GM12878 (cell line): ENCODE measurements at regions not wholly inside any gene's neighbourhood (a gene's known extent, or its start where the extent isn't known, plus 50 kb on each side); places are given as distances from the start of the nearest gene placed in this dataset.
"Not testable (repeated sequence)": the region's sequence is repeated elsewhere in the genome, so short reads cannot be mapped to it uniquely, and the experiment has no call there.

Experiments
- CREB1 ChIP-seq: IDR thresholded peaks from 2 replicates; pipeline ENCODE4 v1.6.1; 2012; ENCODE audit warnings: low read depth, mild to moderate bottlenecking, inconsistent platforms
- E2F4 ChIP-seq: IDR thresholded peaks from 2 replicates; pipeline ENCODE4 v1.6.1; 2012; ENCODE audit warnings: low read depth, low read length, improper control_type of control experiment
- MLLT1 ChIP-seq: fragments of 450-650 bp; IDR thresholded peaks from 2 replicates; pipeline ENCODE4 v1.6.1; 2016; ENCODE audit warnings: mild to moderate bottlenecking
- NFYB ChIP-seq: IDR thresholded peaks from 2 replicates; pipeline ENCODE4 v1.6.1; 2011; ENCODE audit warnings: low read depth, mild to moderate bottlenecking, low read length, improper control_type of control experiment, moderate library complexity; ENCODE audit not compliant: insufficient read depth
- RELA ChIP-seq: fragments of 450-650 bp; IDR thresholded peaks from 2 replicates; pipeline ENCODE4 v1.8.0; 2014; ENCODE audit warnings: borderline replicate concordance; ENCODE audit not compliant: partially characterized antibody
- SMAD1 ChIP-seq: fragments of 450-650 bp; IDR thresholded peaks from 2 replicates; pipeline ENCODE4 v1.6.1; 2018; ENCODE audit warnings: mild to moderate bottlenecking, low read depth; ENCODE audit not compliant: partially characterized antibody
- YY1 ChIP-seq: IDR thresholded peaks from 2 replicates; pipeline ENCODE4 v1.6.1; 2011; ENCODE audit warnings: low read depth, mild to moderate bottlenecking, low read length
- TF ChIP-seq, protein P1 (sequence below), 3 experiments: IDR thresholded peaks in 2 of 3; conservative IDR thresholded peaks in 1 of 3; 2 replicates each; pipeline ENCODE4 v1.5.1; 2011; ENCODE audit warnings: low read depth in 3 of 3, low read length in 3 of 3, mild to moderate bottlenecking in 3 of 3, control low read depth in 2 of 3, moderate library complexity in 2 of 3, inconsistent platforms in 1 of 3, mixed read lengths in 1 of 3; ENCODE audit not compliant: control insufficient read depth in 2 of 3, insufficient read depth in 1 of 3; ENCODE audit errors: extremely low read depth in 1 of 3
- TF ChIP-seq, protein P2 (sequence below): IDR thresholded peaks from 2 replicates; pipeline ENCODE4 v1.6.1; 2011; ENCODE audit warnings: low read depth, mild to moderate bottlenecking, low read length, moderate library complexity, borderline replicate concordance; ENCODE audit errors: extremely low read depth
- TF ChIP-seq, protein P3 (sequence below): fragments of 450-650 bp; IDR thresholded peaks from 2 replicates; pipeline ENCODE4 v1.6.1; 2017; ENCODE audit warnings: mild to moderate bottlenecking

DNA sequence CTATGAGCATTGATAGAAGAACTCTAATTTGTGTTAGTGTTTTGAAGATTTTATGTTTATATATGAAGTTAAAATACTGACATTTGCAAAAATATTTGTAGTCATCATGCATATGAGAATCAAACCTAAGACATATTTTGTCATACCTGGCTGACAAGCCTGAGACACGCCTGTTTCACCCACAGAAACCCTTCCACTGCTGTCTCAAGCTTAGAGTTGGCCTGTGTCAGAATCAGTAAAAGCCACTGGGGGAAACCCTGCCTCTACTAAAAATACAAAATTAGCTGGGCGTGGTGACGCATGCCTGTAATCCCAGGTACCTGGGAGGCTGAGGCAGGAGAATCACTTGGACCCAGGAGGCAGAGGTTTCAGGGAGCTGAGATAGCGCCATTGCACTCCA, 218.0 kb upstream of the C1QTNF3 start:
- TF ChIP-seq, protein P1, sequence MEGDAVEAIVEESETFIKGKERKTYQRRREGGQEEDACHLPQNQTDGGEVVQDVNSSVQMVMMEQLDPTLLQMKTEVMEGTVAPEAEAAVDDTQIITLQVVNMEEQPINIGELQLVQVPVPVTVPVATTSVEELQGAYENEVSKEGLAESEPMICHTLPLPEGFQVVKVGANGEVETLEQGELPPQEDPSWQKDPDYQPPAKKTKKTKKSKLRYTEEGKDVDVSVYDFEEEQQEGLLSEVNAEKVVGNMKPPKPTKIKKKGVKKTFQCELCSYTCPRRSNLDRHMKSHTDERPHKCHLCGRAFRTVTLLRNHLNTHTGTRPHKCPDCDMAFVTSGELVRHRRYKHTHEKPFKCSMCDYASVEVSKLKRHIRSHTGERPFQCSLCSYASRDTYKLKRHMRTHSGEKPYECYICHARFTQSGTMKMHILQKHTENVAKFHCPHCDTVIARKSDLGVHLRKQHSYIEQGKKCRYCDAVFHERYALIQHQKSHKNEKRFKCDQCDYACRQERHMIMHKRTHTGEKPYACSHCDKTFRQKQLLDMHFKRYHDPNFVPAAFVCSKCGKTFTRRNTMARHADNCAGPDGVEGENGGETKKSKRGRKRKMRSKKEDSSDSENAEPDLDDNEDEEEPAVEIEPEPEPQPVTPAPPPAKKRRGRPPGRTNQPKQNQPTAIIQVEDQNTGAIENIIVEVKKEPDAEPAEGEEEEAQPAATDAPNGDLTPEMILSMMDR (IDR thresholded peaks at IDR 0.05 in 2 of 3, conservative IDR thresholded peaks at IDR 0.05 in 1 of 3; ENCODE audit: control insufficient read depth in 2 of 3, extremely low read depth in 1 of 3, insufficient read depth in 1 of 3, low read depth in 3 of 3, low read length in 3 of 3): not testable (repeated sequence)
- TF ChIP-seq MLLT1, RELA, E2F4, SMAD1, CREB1, YY1, NFYB: not testable (repeated sequence)
- TF ChIP-seq, protein P2, sequence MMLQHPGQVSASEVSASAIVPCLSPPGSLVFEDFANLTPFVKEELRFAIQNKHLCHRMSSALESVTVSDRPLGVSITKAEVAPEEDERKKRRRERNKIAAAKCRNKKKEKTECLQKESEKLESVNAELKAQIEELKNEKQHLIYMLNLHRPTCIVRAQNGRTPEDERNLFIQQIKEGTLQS: not testable (repeated sequence)
- TF ChIP-seq, protein P3, sequence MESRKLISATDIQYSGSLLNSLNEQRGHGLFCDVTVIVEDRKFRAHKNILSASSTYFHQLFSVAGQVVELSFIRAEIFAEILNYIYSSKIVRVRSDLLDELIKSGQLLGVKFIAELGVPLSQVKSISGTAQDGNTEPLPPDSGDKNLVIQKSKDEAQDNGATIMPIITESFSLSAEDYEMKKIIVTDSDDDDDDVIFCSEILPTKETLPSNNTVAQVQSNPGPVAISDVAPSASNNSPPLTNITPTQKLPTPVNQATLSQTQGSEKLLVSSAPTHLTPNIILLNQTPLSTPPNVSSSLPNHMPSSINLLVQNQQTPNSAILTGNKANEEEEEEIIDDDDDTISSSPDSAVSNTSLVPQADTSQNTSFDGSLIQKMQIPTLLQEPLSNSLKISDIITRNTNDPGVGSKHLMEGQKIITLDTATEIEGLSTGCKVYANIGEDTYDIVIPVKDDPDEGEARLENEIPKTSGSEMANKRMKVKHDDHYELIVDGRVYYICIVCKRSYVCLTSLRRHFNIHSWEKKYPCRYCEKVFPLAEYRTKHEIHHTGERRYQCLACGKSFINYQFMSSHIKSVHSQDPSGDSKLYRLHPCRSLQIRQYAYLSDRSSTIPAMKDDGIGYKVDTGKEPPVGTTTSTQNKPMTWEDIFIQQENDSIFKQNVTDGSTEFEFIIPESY: not testable (repeated sequence)
